NCI-H226 (cell line): ENCODE measurements at regions not wholly inside any gene's neighbourhood (a gene's known extent, or its start where the extent isn't known, plus 50 kb on each side); places are given as distances from the start of the nearest gene placed in this dataset.

ENCODE experiments used
- DNase-seq: peaks from one replicate; pipeline ENCODE4 v3.0.0-alpha.2; 2015

DNA sequence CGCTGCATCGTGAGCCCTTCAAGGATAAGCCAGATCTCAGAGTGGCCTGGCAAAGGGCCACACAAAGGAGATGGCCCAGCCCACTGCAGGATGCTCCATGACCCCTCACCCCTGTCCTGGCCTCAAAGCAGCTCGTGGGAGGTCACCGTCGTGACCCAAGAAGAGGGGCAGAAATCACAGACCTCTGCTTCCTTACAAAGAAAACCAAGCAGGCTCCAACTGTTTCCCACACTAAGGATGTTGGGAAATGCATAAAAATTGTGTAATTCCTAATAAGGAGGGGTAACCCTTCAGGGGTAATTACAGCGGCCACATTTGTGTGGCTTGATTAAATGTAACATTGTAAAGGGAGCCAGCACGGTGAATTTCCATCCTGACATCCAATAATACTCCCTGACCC, 102.3 kb downstream of the BOD1L2 start:
- no peak for DNase-seq

DNA sequence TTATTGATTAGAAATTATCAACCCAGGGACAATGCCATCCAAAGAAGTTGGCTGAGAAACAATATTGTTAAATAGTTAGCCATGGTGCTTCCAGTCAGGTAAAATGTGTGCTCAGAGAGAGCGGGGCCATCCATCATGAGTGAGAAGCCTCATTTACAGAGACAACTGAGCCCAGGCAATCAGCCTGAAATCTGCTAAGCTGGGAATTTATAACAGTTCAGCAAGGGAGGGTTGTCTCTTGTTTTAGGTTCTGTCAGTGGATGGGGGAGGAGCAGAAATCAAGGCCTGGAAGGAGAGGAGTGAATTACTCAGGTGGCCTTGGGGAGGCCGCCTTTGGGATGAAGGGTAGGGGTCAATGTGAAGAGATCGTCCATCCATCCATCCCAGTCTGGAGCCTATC, 102.5 kb upstream of the ST8SIA3 start:
- DNase-seq: no peak

- DNase-seq: no peak
Measured at GRCh38 chr18:57251747-57252146, 100.6 kb upstream of the ST8SIA3 start.

DNA sequence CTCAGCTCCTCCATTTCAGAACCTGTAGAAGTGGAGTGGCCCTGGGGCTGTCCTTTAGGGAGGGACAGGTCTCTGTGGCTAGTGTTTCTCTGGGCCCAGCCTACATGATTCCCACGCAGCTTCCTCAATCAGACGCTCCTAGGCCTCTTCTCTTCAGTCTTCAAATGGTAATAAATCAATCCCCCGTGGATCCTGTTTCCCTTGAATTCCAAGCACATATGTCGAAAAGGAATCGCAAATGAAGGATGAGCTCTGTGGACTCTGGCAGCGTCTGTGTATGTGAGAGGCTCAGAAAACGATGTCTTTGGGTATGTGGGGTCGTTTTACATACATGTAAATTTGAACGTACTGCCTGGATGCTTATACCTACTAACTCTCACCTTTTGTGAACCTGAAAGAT, 98.5 kb upstream of the ST8SIA3 start:
- DNase-seq: no peak

GRCh38 chr18:57258131-57258777, 94.1 kb upstream of the ST8SIA3 start:
- DNase-seq: no peak

DNA sequence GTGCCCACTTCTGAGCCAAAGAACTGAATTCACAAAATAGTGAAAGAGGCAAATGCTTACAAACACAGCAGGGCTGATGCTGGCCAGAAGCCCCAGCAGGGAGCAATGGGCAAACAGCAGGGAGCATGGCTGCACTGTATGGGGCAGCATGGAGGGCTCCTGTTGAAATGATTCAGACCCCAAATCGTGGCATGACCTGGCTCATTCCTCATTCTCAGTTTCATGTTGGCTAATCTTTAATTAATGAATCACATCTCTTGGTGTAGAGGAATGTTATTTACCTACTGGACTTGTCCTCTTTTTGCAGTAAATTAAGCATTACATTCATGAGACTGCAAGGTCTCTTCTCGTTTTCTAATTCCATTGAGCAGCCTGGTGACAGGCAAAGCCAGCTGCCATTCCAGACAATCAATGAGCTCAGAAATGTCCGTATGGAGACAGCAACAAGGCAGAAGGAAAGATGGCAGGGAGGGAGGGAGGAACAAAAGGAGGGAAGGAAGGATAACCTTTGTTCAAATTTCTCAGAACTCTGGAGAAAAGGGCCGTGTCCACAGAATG, 84.9 kb upstream of the ST8SIA3 start:
- no peak for DNase-seq

DNA sequence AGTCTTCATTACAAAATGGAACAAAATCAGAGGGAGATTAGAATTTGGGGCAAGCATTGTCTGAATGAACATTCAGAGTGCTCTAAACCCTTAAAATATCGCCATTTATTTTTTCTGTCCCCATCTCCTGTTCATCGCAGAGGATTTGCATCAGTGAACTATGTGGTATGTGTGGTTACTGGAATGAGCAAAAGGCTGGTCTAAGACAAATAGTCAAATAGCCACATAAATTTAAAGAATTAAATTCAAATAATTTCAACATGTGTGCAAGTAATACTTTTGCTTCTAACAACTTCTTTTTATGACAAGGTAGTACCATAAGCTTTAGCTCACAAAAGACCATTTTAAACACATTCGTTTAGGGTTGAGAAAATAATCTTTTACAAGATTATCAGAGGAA, 82.6 kb upstream of the ST8SIA3 start:
- DNase-seq: no peak

GRCh38 chr18:57270156-57270555, 82.2 kb upstream of the ST8SIA3 start:
- no peak for DNase-seq

GRCh38 chr18:57273194-57273593, 79.2 kb upstream of the ST8SIA3 start:
- DNase-seq: no peak

GRCh38 chr18:57275111-57275510, 77.2 kb upstream of the ST8SIA3 start:
- no peak for DNase-seq

DNA sequence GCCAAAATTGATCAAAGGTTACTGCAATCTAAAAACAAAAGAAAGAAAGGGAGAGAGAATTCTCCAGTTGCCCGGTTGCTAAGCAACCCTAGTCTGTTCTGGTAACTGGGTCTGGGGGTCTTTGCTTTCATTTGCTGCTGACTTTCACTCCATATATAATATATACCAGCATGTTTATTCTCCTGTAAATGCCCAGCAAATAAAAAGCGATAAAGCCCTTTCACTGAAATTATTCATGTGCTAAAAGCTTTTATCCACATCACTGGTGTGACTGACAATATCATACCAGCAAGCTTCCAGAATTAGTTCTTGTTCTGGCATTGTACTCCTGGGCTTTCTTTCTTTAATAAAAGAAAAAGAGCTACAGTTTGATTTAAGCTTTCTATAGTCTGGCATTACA, 75.5 kb upstream of the ST8SIA3 start:
- no peak for DNase-seq

DNA sequence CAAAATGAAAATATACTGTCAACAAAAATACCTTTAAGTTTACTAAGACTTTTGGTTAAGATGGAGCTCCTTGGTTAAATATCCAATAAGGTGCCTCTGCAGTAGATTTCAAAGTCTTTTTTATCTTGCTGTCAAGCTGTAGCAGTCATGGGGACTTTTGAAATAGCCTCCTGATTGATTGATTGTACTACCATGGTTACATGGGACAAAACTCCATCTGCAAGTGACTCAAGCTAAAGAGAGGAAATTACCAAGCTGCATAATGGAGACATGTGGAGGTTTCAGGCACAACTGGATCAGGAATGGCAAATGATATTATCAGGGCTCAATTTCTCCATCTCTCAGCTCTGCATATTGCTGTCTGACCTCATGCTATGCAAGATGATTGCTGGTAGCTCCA, 73.4 kb upstream of the ST8SIA3 start:
- no peak for DNase-seq

GRCh38 chr18:57281519-57281918, 70.8 kb upstream of the ST8SIA3 start:
- DNase-seq: no peak

DNA sequence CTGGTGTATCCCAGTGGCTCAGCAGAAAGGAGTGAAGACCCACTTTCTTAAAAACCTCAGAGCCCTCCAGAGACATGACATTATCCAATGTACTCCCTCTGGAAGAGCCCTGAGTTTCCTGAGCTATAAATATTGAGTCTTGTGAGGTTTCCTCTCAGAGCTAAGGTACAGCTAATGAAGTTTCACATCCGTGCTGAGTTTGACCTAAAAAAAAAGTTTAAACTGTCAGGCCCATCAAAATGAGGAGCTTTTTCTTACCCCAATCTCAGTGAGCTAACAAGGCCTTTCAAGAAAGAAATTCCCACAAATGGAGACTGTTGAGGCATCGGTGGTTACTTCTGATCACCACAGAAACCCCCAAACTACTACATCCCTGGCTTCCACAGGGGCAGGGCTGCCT, 65.4 kb upstream of the ST8SIA3 start:
- no peak for DNase-seq

DNA sequence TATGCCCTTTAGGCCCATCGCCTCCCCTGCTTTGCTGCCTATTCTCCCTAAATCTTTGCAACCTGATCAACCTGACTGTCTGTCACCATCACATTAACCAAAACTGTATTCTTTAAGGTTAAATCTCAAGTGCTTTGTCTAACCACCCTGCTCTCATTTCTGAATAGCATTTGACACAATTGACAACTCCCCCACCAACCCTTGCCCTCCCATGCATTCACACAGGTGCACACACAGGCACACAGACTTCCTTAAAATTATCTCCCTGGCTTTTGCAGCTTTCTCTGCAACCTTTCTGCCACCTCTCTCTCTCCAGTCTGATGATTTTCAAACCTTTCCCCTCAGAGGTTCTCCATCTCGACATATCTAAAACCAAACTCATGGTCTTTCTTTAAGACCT, 64.6 kb upstream of the ST8SIA3 start:
- no peak for DNase-seq

- no peak for DNase-seq
Measured at GRCh38 chr18:57294547-57294946, 57.8 kb upstream of the ST8SIA3 start.

GRCh38 chr18:57296336-57296735, 56.0 kb upstream of the ST8SIA3 start:
- DNase-seq: no peak

- no peak for DNase-seq
Measured at GRCh38 chr18:57297306-57297705, 55.1 kb upstream of the ST8SIA3 start.

DNA sequence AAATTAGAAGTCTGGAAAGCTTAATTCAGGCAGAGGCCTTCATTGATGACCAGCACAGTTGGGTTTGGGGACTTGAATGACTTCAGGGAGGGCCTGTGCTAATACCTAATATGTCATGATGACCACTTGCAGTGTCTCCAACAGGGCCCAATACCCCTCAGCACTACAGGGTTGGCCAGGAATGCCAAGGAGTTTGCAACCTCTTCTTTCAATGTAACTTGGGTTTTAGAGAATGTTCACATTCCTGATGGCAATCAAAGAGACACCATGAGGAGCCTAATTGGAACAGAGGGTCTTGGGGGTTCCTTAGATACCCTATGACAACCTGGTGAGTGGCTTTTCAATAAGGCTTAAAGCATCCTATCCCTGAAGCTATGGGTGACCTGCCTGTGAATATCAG, 52.4 kb upstream of the ST8SIA3 start:
- no peak for DNase-seq

- DNase-seq: no peak
Measured at GRCh38 chr18:57301573-57302559, 50.5 kb upstream of the ST8SIA3 start.
